IPS DF 4.7 (cell line): ENCODE measurements at regions not wholly inside any gene's neighbourhood (a gene's known extent, or its start where the extent isn't known, plus 50 kb on each side); places are given as distances from the start of the nearest gene placed in this dataset.

ENCODE experiments used
- DNase-seq: peaks from one replicate; pipeline ENCODE4 v3.0.0-alpha.2; 2013; ENCODE audit warnings: low spot score; ENCODE audit errors: extremely low read depth

- no peak for DNase-seq
Observed at GRCh38 chr4:66613591-66613990, 931.7 kb downstream of the CENPC start.

- no peak for DNase-seq
Observed at GRCh38 chr4:66609014-66609413, 936.3 kb downstream of the CENPC start.

GRCh38 chr4:66606908-66607307 is 936.6 kb upstream of the EPHA5 start:
- DNase-seq, result no peak

- DNase-seq, result no peak
Observed at GRCh38 chr4:66606215-66606614, 935.9 kb upstream of the EPHA5 start.

GRCh38 chr4:66604192-66604591 is 933.9 kb upstream of the EPHA5 start:
- DNase-seq, result no peak

GRCh38 chr4:66602622-66603021 is 932.3 kb upstream of the EPHA5 start:
- no peak for DNase-seq

- no peak for DNase-seq
Observed at GRCh38 chr4:66591968-66592367, 921.7 kb upstream of the EPHA5 start.

GRCh38 chr4:66590488-66591215 is 920.4 kb upstream of the EPHA5 start:
- DNase-seq, result no peak

GRCh38 chr4:66589183-66589582 is 918.9 kb upstream of the EPHA5 start:
- DNase-seq, result no peak

GRCh38 chr4:66585767-66586166 is 915.5 kb upstream of the EPHA5 start:
- no peak for DNase-seq

GRCh38 chr4:66577922-66578321 is 907.6 kb upstream of the EPHA5 start:
- DNase-seq, result no peak

GRCh38 chr4:66575008-66575696 is 904.9 kb upstream of the EPHA5 start:
- no peak for DNase-seq

- DNase-seq, result no peak
Observed at GRCh38 chr4:66574145-66574978, 904.1 kb upstream of the EPHA5 start.

- DNase-seq, result no peak
Observed at GRCh38 chr4:66572949-66573348, 902.7 kb upstream of the EPHA5 start.

GRCh38 chr4:66571145-66571695 is 900.9 kb upstream of the EPHA5 start:
- DNase-seq, result no peak

- no peak for DNase-seq
Observed at GRCh38 chr4:66569228-66569627, 898.9 kb upstream of the EPHA5 start.

GRCh38 chr4:66568431-66568830 is 898.1 kb upstream of the EPHA5 start:
- no peak for DNase-seq

- DNase-seq, result no peak
Observed at GRCh38 chr4:66568001-66568400, 897.7 kb upstream of the EPHA5 start.

- no peak for DNase-seq
Observed at GRCh38 chr4:66567551-66567950, 897.3 kb upstream of the EPHA5 start.

- DNase-seq, result no peak
Observed at GRCh38 chr4:66565801-66566200, 895.5 kb upstream of the EPHA5 start.

GRCh38 chr4:66564901-66565651 is 894.8 kb upstream of the EPHA5 start:
- DNase-seq, result no peak
